ENCODE measurements at regions not wholly inside any gene's neighbourhood (a gene's known extent, or its start where the extent isn't known, plus 50 kb on each side); places are given as distances from the start of the nearest gene placed in this dataset.
A peak's percentile ranks its signal among the peaks of the same experiment; 100 is the strongest.
"Not testable (repeated sequence)": the region's sequence is repeated elsewhere in the genome, so short reads cannot be mapped to it uniquely, and the experiment has no call there.

DNA sequence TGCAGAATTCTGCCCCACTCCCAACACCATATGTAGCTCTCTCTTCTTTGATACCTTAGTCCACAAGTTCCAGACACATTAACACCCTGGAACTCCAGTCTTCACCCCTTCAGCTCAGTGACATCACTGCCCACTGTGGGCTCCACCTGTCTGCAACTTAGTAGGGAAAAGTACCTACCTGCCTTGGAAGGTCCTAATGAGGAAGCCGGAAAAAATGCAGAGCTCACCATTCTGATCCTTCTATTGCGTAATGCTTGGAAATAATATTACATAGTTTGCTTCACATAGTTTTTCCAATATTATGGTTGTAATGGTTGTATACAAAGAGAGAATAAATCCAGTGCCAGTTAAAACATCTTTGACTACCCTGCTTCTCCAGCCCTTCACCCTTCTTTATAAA is 738.4 kb downstream of the RNF144A start:
- DNase-seq, result no peak

- DNase-seq, result not testable (repeated sequence)
Measured at GRCh38 chr2:7657526-7657925, 740.3 kb downstream of the RNF144A start.

DNA sequence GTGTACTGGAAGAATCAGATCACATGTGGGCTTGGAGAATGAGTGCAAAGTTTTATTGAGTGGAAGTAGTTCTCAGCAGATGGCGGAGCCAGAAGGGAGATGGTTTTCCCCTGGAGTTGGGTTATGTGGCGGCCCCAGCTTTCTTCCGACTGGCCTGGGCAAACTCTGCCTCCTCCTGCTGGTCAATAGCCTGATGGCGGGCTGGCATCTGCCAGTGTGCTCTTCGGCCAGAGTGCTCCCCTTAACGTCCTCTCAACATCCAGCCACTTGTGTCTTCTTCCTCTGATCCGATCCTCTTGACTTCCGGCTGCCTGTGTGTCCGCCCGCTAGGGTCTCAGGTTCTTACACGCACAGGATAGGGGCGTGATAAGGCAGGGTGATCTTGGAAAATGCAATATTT is 741.3 kb downstream of the RNF144A start:
- no peak for DNase-seq

- no peak for DNase-seq
Measured at GRCh38 chr2:7660816-7661215, 743.6 kb downstream of the RNF144A start.

DNA sequence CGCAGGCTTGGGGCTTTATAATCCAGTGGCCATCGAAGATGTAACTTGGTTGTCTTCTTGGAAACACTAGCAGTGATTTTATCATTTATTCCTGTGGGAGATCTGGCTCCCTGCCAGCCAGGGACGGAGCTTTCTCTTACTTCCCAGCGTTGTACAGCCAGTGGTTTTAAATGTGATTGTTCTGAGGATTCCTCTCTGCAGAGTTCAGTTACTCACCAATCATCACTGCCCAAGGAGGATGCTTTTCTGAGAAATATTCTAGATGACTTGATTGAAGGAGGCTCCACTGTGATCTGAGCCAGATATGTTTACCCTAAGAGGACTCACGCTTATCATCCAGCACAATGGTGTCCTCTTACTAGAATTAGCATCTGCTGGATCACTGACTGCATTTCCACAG is 744.3 kb downstream of the RNF144A start:
- no peak for DNase-seq

DNA sequence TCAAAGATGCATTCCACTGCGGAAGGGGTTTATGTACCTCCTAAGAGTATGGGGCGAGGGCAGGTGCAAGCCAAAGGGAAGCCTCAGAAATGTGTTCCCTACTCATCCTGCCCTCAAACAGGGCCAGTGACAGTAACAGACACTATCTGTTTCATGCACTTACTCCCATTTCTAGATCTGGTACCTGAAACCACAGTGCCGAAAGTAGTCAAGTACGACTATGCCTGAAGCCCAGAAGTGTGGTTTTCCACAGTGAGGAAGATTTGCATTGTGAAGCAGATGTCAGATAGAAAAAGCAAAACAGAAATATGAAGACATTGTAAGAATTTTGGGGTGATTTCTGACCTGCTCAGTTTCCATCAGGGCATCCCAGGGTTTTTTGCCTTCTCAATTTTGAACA is 748.7 kb downstream of the RNF144A start:
- no peak for DNase-seq

GRCh38 chr2:7666596-7667259 is 749.5 kb downstream of the RNF144A start:
- no peak for DNase-seq

GRCh38 chr2:7667260-7667757 is 750.1 kb downstream of the RNF144A start:
- DNase-seq, result no peak

DNA sequence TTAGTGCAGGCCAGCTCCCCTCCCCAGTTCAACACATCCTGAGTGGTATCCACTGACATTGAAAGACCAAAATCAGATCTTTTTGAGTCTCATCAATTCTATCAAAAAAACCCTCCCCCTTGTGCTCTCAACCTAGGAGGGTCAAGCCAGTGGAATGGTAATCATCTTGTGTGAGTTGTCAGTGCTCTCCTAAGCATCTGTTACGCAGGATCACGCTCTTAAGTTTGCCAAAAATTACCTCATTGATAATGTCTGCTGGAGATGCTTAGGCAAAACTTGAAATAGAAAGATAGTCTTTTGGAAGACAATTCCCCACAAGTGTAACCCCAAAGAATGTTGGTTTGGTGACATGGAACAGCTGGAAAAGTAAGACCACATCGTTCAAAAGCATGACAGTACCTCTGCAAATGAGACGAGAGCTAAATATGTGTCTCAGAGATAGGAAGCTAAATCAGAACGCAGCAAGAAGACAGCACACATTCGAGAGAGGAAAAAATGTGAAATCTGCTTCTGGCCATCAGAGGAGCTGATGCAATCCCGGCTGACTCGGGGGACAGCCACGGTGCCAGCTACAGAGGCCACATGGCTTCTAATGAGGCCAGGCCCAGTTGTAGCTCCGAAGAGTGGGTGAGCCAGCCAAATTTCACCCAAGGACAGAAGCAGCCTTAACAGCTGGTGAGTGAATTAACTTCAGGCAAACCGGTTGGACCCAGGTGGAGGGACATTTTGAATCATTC is 753.9 kb downstream of the RNF144A start:
- no peak for DNase-seq

DNA sequence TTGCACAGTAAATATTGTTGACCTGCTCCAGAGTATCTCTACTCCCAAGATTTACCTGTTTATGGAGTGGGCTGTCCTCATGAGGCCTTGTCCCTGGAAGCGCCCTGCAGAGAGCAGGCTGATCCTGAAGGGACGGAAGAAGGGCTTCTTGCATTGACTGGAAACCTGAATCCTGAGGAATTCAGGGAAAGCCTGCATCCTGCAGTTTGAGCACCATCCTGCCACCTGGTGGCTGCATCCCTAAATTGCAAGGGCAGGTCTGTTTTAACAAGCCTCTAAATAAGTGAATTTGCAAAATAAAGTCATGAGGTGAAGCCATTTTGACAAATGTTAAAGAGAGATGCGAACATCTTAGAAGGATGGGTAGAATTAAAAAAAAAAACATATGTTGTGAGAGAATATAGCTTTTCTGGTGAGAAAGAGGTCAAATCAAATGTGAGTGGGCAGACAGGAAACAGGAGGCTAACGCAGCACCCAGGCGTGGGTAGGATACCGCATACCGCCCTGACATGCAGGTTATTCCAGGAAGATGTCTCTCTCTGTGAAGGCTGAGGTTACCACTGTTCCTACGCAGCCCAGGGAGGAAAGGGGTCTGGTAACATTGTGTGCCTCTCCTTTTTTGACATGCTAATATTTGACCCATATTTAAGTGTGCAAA is 754.9 kb downstream of the RNF144A start:
- DNase-seq, result no peak

GRCh38 chr2:7672685-7673071 is 755.5 kb downstream of the RNF144A start:
- DNase-seq, result no peak

GRCh38 chr2:7673101-7673500 is 755.9 kb downstream of the RNF144A start:
- DNase-seq, result no peak

DNA sequence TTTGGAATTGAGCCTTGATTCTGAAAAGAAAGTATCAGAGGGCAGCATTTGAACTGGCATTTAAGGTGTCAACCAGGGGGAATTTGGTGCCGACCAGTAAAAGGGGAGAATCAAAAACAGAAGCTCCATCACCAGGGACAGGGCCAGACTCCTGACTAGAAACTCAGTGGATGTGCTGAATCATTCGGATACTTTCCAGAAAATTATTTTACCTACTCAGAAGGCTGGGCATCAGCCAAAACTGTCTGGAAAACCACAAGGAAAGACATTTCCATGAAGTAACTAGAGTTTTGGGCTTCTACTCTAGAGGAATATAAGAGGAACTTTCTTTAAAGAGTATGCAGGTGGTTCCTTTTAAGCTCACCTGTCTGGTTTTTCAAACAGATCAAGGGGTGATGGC is 756.6 kb downstream of the RNF144A start:
- DNase-seq, result no peak

DNA sequence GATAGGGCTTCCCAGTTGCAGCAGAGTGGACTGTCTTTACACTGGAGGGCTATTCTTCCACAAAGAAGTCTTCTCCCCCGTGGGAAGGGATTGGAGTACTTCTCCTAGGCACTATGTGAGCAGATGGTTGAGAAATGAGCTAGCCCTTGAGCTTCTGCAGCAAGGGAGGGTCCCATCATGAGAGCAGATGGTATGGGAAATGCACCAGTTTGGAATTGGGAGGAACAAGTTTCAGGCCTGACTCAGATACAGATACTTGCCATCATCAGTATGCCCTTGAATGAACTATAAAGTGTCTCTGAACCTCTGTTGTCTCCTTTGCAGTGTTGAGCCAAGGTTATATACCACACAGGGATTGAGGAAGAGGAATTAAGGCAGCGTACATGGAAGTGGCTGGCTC is 757.4 kb downstream of the RNF144A start:
- DNase-seq, result no peak

- DNase-seq, result no peak
Measured at GRCh38 chr2:7676714-7677113, 759.5 kb downstream of the RNF144A start.

DNA sequence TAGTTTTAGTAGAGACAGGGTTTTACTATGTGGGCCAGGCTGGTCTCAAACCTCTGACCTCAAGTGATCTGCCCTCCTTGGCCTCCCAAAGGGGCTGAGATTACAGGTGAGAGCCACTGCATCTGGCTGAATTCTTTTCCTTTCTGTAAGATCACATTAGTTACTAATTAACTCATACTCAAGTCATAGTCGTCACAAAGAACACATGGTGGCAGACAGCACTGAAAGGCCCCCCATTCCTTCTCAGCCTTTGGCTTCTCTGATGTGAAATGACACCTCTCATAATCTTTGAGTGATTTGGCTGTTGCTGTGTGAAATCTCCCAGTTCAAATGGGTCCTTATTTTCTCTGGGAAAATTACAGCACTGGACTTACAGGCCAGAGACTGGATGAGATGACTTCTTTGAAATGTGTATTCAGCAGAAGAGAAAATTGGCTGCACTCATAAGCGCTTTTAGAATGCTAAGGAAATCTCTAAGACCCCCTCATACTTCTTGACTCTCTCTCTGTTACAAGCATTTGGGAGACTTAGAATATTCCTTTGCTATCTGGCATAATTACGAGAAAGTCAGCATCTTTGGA is 764.8 kb downstream of the RNF144A start:
- no peak for DNase-seq

DNA sequence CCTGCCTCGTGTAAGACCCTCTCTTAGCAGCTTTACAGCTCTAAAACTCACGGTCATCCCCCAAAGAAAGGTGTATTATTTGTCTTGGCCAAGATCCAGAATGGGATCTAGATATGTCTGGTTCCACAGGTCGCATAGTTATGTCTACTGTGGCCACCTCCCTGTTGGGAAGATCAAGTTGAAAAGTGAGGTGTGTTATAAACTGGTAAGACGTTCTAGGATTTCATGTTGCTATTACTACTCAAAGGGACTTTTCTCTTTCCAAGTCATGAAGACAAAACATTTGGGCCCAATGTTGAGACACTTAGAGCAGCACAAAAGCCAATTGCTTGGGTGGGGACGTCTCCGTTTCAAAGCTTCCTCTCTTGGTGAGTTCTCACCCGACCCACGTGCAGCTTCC is 766.0 kb downstream of the RNF144A start:
- DNase-seq, result no peak

DNA sequence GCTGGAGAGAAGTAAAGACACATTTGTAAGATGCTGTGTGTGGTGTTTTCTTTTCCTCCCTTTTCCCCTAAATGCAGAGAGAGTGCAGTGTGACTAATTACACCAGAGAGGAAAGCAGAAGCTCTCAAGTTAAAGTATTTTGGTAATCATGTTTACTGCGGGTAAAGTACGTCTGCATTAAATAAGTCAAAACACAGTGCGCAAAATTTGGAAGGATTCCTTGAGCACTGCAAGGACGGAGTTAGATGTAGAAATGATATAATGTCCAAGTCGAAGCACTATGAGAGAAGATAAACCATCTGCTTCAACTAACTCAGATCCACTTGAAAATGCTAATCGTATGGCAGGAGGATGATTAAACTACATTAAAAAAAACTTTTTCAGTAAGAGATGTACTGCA is 766.5 kb downstream of the RNF144A start:
- DNase-seq, result no peak

DNA sequence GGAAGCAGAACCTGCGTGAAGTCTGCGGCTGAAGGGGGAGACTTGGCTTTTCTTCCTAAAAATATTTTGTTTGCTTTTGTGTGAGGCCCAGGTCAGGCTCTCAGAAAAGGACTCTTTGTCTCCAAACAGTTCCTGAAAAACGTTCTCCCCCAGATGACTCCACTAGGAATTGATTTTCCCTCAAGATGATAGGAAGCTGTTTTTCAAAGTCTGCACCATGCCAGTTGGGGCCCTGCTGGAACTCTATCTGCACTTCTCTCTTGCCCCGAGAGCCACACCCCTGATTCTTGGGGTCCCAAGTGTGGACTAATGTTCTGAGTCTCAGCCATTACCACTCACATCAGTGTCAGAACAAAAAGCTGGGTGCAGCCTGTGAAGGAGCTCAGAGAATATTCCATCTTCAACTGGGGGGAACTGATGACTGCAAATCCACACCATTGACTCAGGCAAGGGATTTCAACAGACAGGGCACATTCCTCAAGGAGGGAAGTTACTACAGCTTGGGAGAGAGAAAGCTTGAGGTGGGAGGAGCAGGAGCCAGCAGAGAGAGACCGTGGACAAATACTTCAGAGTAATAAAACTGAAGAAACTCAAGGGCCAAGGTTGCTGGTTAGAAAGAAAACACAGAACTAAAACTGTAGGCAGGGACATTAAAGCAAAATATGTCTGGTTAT is 768.3 kb downstream of the RNF144A start:
- DNase-seq, result no peak

GRCh38 chr2:7686016-7686385 is 768.8 kb downstream of the RNF144A start:
- DNase-seq, result no peak

GRCh38 chr2:7691961-7692656 is 774.9 kb downstream of the RNF144A start:
- DNase-seq, result no peak

DNA sequence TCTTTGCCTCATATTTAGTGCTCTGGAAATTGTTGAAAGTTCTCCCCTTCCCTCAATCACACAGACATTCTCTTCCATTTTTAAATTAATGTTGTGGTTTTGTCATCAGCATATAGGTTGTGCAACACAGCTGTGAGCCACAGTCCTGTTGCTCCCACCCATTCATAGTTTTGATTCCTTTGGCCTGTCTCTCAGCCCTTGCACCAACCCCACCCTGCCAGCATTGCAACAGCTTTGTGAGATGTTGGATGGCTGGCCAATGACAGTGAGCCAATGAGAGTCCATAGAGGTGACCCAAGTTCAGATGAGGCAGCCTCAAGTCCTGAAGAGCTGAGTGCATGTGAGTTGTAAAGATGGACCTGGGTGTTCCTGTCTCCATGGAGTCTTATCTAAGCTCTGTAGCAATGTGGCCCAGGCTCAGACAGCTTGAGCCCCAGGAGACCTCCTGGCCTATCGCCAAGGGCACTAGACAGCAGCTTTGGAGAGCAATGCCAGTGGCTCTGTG is 775.5 kb downstream of the RNF144A start:
- DNase-seq, result peak; percentile 21

Measured in NCI-H1105 (cell line).